Stimulated activated CD8-positive, alpha-beta memory T cell treated with anti-CD3 and anti-CD28 coated beads, Interleukin-15, amount 100 ng/mL, for 1 hour (primary cell): ENCODE measurements at regions not wholly inside any gene's neighbourhood (a gene's known extent, or its start where the extent isn't known, plus 50 kb on each side); places are given as distances from the start of the nearest gene placed in this dataset.

ENCODE experiments used
- DNase-seq: peaks from one replicate; pipeline ENCODE4 v3.0.0-alpha.2; 2020; ENCODE audit warnings: low read depth

DNA sequence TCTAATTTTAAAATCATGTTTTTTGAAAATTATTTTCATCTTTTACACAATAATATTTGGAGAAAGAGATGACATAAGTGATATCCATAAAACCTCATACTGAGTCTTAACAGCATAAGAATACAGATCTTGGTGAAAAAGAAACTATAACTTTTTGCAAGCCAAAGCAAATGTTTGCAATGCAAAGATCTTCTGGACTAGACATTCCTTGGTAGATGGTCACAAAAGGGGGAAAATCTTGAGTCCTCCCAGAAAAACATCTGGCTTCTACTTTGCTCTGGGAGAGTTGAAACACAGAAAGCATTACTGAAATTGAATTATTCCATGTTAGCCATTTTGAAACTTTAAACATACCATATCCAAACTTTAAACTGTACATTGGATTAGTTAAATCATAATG, 308.2 kb downstream of the ANXA1 start:
- no peak for DNase-seq

DNA sequence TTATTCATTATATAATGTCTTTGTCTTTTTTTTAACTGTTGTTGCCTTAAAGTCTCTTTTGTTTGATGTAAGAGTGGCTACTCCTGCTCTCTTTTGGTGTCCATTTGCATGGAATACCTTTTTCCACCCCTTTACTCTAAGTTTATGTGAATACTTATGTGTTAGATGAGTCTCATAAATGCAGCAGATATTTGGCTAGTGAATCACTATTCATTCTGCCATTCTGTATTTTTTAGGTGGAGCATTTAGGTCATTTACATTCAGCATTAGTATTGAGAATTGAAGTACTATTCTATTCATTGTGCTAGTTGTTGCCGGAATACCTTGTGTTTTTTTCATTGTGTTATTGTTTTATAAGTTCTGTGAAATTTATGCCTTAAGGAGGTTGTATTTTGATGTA, 317.1 kb downstream of the ANXA1 start:
- DNase-seq = no peak

DNA sequence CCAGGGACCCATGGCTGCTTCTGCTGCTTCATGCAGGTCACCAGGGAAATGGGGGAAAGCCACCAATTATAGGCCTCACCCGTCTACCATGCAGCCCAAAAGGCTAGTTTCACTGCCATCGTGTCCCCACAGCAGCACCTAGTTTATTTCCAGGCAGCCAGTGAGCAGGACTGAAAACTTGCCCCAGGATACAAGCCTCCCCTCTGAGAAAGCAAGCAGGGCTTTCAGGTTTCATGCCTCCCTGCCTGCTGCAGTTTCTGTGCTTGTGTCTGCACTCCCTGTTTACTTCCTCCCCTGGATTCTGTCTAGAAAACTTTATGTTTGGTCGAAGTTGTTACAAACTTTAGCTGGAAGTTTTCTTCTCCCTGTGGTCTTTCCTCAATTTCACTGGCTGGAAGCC, 319.1 kb downstream of the ANXA1 start:
- no peak for DNase-seq

DNA sequence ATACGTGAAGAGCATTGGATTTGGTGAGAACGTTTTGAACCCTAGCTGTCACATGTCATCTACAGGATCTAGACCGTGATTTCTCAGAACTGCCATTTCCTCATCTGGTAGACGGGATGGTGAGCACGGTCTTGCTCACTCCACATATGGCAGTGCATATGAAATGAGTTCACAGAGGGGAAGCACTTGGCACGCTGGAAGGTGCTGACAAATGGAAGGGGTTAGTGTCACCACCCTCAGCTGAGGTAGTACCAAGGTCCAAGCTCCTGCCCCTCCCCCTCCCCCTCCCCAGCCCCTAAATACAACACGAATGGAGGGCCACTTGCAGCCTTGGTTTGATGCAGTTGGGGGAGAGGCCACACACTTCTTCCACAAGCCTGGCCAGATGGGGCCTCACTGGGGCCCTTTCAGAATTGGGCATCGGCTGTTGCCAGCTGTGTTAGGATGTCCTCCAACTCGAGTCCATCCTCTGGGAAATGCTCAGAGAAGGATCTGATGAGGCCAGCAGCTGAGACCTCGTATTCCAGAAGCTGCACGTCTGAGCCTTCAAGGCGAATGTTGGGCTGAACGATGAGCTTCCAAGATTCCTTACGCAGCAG, 322.4 kb downstream of the ANXA1 start:
- no peak for DNase-seq

DNA sequence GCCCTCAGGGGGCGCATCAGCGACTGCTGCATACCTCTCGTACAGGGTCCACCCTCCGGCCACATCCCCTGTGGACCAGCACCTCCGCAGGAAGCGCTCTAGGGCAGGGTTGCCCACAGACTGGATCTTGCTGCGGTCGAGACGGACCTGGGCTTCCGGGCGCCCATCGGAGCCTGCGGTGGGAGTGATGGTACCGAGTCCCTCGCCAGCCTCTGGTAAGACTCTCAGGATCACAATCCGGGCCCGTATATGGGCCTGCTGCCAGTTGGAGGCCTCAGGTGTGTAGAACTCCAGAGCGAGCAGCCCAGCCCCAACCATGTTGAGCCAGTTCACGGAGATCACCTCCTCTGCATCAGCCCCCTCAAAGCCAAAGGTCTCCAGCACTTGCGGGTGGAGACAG, 323.0 kb downstream of the ANXA1 start:
- DNase-seq = no peak

DNA sequence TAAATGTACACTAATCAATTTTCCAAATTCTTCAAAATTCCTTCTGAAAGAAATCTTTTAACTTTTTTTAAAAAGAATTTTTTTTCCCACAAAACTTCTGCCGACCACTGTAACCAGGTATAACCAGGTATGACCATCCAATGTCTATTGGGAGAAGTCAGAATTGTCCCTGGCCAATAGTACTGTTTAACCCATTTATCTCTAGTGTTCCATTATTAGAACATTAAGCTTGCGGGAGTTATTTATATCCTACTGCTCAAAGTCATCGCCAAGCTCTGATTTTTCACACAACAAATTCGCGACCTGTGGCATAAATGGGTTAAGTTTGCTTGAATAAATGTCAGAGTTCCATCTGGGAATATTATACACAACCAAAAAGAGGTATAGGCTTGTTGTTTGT, 343.2 kb downstream of the ANXA1 start:
- no peak for DNase-seq

DNA sequence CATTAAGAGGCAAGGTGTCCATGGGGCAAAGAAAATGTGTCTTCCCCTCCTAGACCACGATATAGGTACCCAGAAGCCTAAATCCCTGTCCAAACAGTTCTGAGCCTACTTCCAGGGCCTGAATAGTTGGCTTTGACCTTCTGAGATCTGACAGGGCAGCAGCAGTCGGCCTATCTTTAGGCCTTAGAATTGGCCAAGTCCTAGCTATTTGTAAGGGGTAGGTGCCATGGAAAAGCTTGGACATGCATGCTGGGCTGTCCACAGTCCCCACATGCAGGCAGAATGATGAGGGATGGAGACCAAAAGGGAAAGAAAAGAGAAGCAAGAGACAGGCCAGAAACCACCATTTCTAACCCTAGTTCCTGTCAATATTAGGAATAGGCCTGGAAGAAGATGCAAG, 346.1 kb downstream of the ANXA1 start:
- no peak for DNase-seq

DNA sequence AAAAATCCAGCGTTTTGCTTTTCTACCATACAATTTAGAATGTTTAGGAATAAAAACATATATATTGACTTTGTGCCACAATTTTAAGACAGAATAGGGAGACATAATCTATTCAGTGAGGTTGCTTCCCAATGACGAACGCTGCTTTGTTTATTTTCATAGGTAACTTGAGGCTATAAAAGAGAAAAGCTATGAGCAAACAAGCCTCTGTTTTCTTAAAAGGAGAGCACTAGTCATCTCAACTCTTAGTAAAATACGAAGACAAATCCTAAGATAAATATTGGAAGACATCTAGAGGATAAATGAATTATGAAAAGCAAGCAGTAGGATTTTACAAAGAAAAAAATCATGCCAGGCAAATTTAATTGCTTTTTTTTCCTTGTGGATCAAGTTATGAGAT, 363.6 kb downstream of the ANXA1 start:
- no peak for DNase-seq

DNA sequence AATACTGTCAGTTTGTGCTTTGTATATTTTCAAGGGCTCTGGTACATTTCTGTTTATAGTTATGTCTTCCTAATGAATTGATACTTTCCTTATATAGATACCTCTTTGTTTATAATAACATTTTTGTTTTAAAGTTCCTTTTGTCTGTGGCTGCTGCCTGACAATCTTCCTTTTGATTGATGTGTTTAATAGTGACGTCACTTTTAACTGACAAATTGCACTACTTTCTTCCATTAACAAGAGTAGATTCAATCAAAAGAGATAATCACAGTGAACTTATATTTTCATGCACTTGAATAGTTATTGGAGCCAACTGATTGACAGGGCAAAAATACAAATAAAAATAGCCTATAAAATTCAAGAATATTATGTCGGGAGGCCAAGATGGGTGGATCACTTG, 371.7 kb downstream of the ANXA1 start:
- no peak for DNase-seq

DNA sequence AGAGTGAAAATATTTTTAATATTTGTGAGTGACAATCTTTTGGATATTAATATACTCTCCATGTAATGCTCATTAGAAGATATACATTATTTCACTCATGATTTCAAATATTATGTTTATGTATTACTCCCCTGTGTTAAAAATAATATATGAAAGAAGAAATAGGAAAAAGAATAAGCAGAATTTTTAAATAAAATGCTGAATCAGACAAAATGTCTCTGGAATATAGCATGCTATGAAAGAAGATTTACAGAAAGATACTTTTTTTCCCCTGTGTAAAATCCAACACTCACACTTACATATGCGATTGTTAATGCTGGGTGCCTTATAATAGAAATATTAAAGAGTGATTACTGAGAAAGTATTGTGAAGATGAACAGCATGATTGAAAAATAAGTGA, 373.7 kb downstream of the ANXA1 start:
- no peak for DNase-seq

DNA sequence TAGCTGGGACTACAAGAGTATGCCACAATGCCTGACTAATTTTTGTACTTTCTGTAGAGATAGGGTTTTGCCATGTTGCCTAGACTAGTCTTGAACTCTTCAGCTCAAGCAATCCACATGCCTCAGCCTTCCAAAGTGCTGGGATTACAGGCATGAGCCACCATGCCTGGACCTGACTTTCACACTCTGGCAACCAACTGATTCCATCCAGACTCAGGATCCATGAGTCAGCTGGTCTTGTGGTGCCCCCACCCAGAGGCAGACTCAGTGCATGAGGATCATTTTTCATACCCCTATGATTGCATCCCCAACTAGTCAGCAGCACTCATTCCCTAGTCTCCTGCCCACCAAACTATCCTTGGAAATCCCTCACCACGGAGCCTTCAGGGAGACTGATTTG, 375.9 kb downstream of the ANXA1 start:
- no peak for DNase-seq

DNA sequence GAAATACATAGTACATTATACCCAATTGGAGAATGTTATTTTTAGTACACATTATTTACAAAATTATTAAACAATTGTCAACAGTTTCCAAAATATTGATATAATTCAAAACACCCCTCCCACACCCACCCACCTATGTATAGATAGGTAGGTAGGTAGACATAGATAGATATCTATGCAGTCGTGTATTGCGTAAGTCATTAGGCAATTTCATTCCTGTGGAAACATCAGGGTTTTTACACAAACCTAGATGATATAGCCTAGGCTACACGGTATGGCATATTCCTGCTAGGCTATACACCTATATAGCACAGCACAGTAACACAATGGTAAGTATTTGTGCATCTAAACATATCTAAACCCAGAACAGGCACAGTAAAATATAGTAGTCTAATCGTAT, 377.3 kb downstream of the ANXA1 start:
- DNase-seq = no peak

DNA sequence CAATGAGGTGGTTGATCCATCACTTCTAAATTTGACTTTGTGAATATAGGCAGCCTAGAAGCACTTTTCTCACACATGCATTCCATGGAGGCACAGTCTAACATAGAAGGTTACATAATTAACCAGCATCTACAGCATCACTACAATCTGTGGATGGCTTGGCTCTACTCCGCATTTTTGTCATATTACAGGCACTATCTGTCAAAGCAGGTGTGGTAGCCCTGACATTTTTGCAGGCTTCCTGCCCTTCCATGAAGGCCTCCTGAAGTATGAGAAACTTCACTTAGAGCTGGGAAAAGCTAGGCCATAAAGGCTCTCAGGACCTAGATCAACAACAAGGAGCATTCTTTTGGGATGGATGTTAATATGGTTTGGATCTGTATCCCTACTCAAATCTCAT, 378.0 kb downstream of the ANXA1 start:
- no peak for DNase-seq

DNA sequence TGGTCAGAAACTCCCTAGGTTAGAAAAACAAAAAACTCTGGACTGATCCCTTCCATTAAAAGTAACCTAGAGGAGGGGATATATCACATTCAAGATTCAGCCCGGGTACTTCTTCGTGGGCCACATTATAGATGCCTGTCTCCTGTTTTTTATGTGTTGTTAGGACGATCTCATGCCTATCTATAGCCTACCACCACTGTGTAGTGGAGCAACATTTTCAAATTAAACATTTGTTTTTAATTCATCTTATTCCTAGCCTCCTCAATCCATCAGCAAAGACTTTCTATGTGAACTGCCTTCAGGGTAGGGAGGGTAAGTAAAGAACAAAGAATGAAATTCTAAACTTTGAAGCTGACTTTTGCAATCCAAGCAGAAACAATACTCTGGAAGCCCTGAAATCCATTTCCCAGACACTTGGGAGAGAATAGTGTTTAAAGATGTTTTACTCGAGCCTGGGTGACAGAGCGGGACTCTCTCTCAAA, 379.4 kb downstream of the ANXA1 start:
- no peak for DNase-seq

DNA sequence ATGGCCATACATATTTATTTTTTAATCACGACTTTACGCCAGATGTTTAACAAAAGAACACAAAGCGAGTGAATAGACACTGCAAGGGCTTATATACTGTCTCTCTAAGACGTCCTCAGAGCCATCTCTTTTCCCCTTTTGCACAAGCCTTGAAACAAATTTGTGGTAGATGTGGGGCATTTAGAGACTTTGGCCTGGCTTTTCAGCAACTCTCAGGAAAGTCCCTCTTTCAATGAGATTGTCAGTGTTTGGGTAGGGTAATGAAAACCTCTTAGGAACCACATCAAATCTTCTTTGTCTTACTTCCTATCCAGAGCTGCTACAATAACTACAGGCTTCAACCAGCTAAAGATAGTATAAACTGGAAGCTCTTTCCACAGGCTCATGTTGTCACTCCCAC, 380.0 kb downstream of the ANXA1 start:
- DNase-seq = no peak

DNA sequence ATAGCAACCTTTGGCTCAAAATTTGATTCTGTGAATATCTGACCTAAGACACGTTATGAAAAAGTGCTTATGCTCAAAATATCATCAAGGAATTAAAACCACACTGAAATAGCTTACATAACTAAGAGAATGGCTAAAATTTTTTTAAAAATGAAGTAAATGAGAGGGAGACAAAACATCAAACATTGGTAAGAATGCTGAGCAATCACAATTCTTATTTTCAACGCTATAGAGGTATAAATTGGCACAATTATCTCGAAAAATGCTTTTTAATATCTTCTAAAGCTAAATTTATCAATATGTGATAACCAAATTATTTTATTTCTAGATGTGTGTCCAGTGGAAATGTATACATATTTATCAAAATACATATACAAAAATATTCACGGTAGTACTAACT, 381.3 kb downstream of the ANXA1 start:
- no peak for DNase-seq

DNA sequence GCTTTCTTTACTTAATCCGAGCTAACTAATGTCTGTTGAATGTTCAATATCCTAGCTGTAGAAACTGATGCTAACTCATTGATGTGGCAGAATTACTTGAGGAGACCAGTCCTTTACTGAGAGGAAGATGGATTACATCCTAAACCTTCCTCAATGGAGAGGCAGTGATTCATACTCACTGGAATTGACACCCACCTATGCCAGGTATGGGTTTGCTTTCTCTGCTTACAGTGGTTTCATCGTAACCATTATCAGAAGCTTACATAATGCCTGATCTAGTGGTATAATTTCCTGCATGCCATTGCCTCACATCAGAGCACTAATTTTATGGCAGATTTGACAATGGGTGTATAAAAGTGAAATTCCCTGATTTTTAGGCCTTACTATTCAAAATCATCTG, 384.7 kb downstream of the ANXA1 start:
- DNase-seq = no peak

DNA sequence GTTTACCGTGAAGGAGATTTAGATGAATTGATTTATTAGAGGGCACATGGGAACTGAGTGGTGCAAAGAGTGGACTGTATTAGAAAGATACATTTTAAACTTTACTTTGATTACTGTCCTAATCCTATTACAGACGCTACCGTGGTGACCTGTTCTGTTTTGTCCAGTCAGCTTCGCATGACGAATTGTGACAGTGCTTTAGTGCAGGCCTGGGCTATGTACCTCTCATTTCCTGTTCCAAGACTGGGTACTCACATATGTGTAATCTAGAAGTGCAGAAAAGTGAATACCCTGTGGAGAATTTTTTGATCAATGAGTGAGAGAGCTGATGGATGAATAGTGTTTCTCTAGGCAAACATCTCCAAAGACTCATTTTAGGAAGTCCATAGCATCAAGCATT, 385.9 kb downstream of the ANXA1 start:
- no peak for DNase-seq

DNA sequence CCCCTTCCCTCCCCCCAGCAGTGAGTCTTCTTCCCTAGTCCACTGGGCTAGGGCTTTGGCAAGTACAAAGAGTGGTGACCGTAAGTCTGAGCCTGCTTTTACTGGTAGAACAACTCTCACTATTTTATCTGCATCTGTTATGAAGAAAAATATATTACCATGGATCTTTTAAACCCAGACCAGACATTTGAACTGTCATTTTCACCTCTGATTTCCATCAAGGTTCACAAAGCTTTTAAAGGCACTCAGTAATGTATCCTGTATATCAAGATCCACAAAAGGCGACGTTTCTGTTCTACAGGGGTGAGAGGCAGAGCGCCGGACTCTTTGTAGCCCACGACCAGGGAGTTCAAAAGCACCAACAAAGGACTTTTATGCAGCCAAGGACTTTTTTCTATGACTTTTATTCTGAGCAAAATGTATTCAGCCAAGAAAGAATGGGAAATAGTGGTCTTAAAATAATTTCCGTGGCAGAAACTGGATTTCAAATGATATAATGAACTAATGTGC, 388.3 kb downstream of the ANXA1 start:
- no peak for DNase-seq

DNA sequence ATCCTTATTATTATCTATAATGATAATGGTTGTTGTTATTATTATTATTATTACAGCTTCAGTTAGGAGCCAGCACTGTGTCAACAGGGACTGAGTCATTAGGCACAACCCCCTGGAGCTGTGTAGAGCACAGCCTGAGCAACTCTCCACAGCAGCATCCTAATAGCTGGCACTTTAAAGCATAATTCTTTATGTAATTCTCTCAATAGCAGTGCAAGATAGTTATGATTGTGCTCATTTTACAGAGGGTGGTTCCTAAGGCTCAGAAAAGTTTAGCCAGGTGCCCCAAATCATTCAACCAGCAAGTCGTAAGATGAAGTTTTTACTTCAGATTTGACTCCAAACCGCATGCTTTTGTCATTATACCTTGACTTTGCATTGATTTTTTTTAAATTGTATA, 390.3 kb downstream of the ANXA1 start:
- DNase-seq = no peak

DNA sequence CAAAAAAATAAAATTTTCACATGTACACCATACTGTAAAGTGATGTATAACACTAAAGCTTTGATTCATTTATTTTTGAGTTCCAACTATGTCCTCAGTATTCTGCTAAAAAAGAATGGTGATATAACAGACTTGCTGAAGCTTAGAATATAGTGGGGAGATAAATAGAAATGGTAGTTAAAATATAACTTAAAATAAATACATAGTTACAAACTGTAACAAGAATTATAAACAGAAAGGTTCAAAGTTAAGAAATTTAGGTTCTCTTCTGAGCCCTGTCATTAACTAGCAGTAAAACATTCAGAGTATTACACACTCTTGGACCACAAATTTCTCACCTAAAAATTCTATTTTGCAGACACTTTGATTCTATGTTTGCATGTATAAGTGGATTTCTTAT, 392.1 kb downstream of the ANXA1 start:
- no peak for DNase-seq

DNA sequence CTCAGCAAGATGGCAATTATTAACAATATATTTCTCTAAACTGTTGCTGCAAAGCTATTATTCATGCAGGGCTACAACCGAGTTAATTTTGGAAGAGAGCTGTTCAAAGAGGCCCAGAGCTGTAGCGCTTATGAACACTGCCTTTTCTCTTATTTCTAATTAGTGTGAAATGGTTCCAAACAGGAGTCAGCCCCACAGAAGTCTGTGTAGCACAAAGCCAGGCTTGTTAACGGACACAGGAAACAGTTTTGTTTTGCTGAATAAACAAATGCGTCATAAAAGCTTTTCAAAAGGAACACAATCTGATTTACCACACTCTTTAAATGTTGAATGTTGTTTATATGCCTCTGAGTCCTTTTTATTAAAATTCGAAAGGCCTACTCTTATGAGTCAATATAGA, 396.5 kb downstream of the ANXA1 start:
- no peak for DNase-seq

DNA sequence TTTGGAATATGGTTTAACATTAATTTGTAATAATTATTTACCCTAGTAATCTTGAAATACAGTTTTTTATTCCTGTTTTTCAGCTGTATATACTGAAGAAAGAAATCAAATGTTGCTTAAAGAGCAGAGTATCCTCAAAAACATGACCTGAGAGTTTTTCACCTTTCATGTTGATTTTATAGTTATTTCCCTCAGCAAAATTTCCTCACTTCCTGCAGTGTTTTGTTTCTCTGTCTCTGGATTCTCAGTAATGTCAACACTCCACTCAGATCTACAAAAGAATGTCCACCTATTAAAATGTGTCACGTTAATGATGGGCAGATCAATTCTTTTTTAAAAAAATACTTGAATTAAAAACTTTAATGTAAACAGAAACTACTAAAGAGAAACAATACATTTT, 398.3 kb downstream of the ANXA1 start:
- DNase-seq = no peak

DNA sequence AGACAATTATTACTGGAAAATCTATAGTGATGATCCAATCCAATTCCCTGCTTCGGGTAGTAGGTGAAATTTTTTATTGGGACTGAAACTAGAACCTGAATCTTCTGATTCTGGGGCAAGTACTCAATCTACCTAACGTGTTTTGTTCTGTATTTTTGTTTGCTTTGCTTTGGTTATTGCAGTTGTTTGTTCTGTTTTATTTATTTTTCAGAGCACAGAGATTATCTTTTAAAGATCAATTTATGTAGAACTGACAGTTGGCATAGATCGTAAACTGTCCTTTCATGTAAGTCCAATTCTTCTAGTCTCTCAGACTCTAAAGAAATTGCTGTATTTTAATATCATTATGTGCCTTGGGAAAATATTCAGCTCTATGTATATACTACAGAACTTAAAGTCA, 401.6 kb downstream of the ANXA1 start:
- no peak for DNase-seq

DNA sequence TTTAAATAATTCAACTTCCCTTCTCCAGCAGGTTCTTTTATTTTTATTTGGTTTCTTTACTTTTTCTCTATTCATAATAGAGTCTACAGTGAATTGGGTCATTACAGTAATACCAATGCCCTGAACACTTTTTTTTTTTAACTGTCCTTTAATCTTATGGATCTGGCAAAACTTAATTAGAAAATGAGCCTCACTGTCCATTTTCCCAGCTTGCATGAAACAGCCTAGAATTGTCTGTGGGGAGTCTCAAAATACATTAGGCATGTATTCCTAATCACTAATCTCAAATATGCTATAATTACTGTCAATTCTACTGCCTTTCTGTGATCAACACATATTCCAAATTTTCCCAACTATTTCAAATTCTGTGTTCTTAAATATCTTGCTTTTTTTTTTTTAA, 406.8 kb downstream of the ANXA1 start:
- no peak for DNase-seq
